HAP-1 (cell line): ENCODE measurements at regions not wholly inside any gene's neighbourhood (a gene's known extent, or its start where the extent isn't known, plus 50 kb on each side); places are given as distances from the start of the nearest gene placed in this dataset.

Experiments used
- DNase-seq, 2 experiments: peaks; one replicate each; pipeline ENCODE4 v3.0.0-alpha.2; 2016 to 2020; ENCODE audit warnings: low spot score in 2 of 2
- H3K27me3 ChIP-seq: fragments of 250-450 bp; sonication (Bioruptor Pico); 2 replicates; pipeline ENCODE4 v1.5.1; 2020; ENCODE audit warnings: low read depth, mild to moderate bottlenecking, moderate library complexity
- H3K36me3 ChIP-seq: fragments of 250-450 bp; sonication (Bioruptor Pico); replicated peaks from 2 replicates; pipeline ENCODE4 v1.5.1; 2020; ENCODE audit warnings: mild to moderate bottlenecking
- H3K4me1 ChIP-seq: fragments of 250-450 bp; sonication (Bioruptor Pico); 2 replicates; pipeline ENCODE4 v1.5.1; 2020; ENCODE audit warnings: mild to moderate bottlenecking
- H3K4me3 ChIP-seq: fragments of 250-450 bp; sonication (Bioruptor Pico); 2 replicates; pipeline ENCODE4 v1.5.1; 2020; ENCODE audit warnings: mild to moderate bottlenecking, moderate library complexity
- H3K9me3 ChIP-seq: fragments of 250-450 bp; sonication (Bioruptor Pico); 2 replicates; pipeline ENCODE4 v1.5.1; 2020; ENCODE audit warnings: mild to moderate bottlenecking, moderate library complexity
- in situ Hi-C: fragments of 300-500 bp; cut with MboI; formaldehyde crosslinking; loops from 3 replicates; pipeline ENCODE4 v1.14.3; 2020; ENCODE audit warnings: low sequenced_read_pairs, inconsistent platforms, mixed read lengths

GRCh38 chr11:29389793-29390192 is 627.0 kb downstream of the KCNA4 start:
- no peak for DNase-seq
- Histone ChIP-seq H3K4me3 (no peak overlapping the region), H3K4me1 (no peaks in the 10 kb centered on the region), H3K36me3 (no peaks in the 10 kb centered on the region), H3K9me3 (peaks cover 3% of the 10 kb centered on the region; the same call in 1 of the 2 replicates), H3K27me3 (no peaks in the 10 kb centered on the region)
- in situ Hi-C loops, result no loop called here

GRCh38 chr11:29373725-29374124 is 643.1 kb downstream of the KCNA4 start:
- in situ Hi-C loops, result no loop called here
- no peaks in the 10 kb centered on the region for H3K36me3 ChIP-seq

DNA sequence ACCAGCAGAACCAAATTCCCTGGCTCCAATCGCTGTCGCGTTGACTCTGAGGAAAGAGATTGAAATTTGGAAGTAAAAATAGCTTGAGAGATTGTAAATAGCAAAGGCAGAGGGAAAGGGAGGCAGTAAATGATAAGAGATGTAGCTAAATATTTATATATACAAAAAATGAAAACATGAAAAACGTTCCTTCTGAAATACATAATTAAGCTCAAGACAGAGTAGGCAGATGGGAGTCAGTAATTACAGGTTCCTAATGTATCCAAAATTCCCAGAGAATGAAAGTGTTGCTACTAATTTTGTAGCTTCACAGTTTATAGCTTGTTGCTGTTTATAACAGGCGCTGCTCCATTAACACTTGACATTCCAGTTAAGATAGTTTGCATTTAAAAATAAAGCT is 648.7 kb downstream of the KCNA4 start:
- no peaks in the 10 kb centered on the region for H3K9me3 ChIP-seq
- in situ Hi-C loops, result no loop called here
- H3K27me3 ChIP-seq, result no peaks in the 10 kb centered on the region
- no peak for DNase-seq
- no peaks in the 10 kb centered on the region for H3K36me3 ChIP-seq
- H3K4me1 ChIP-seq, result no peaks in the 10 kb centered on the region
- H3K4me3 ChIP-seq, result no peak overlapping the region

More at GRCh38 chr11:29373725-29374124, 643.1 kb downstream of the KCNA4 start:
- Histone ChIP-seq H3K4me1 (no peaks in the 10 kb centered on the region), H3K4me3 (no peak overlapping the region), H3K27me3 (no peaks in the 10 kb centered on the region), H3K9me3 (no peaks in the 10 kb centered on the region)
- DNase-seq, result no peak

- DNase-seq, result no peak
- H3K9me3 ChIP-seq, result no peaks in the 10 kb centered on the region
- no peak overlapping the region for H3K4me3 ChIP-seq
- in situ Hi-C loops, result no loop called here
- no peaks in the 10 kb centered on the region for H3K4me1 ChIP-seq
- H3K27me3 ChIP-seq, result no peaks in the 10 kb centered on the region
- no peaks in the 10 kb centered on the region for H3K36me3 ChIP-seq
These were observed 652.8 kb downstream of the KCNA4 start for GRCh38 chr11:29364006-29364405.

- no peak for DNase-seq
- Histone ChIP-seq H3K4me3 (no peak overlapping the region), H3K4me1 (no peaks in the 10 kb centered on the region), H3K9me3 (no peaks in the 10 kb centered on the region), H3K27me3 (no peaks in the 10 kb centered on the region), H3K36me3 (no peaks in the 10 kb centered on the region)
- in situ Hi-C loops, result no loop called here
These were observed 655.5 kb downstream of the KCNA4 start for GRCh38 chr11:29361369-29361768.

GRCh38 chr11:29353833-29354232 is 663.0 kb downstream of the KCNA4 start:
- Histone ChIP-seq H3K4me1 (no peaks in the 10 kb centered on the region), H3K27me3 (no peaks in the 10 kb centered on the region), H3K9me3 (no peaks in the 10 kb centered on the region), H3K36me3 (no peaks in the 10 kb centered on the region), H3K4me3 (no peak overlapping the region)
- in situ Hi-C loops, result no loop called here
- DNase-seq, result no peak

DNA sequence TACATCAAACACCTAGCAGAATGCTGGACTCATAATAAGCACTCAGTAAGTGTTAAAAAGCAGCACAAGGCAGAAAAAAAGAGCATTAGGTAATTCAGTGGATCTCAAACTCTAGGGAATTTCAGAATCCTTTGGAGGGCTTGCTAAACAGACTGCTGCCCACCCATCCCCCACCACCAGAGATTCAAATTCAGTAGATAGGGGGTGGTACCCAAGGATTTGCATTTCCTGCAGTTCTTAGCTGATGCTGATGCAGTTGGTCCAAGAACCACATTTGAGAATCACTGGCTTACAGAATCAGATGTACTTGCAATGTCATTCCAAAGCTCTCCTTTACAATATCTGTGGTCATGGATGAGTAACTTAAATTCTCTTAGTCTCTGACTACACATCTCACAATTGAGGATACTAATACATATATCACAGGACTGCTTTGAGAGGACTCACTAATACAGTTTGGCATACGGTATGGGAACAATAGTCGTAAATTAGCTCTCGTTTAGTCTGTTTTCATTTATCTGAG is 664.5 kb downstream of the KCNA4 start:
- in situ Hi-C loops, result no loop called here
- H3K4me3 ChIP-seq, result no peak overlapping the region
- no peak for DNase-seq
- H3K27me3 ChIP-seq, result no peaks in the 10 kb centered on the region
- no peaks in the 10 kb centered on the region for H3K9me3 ChIP-seq
- no peaks in the 10 kb centered on the region for H3K4me1 ChIP-seq
- H3K36me3 ChIP-seq, result no peaks in the 10 kb centered on the region

DNA sequence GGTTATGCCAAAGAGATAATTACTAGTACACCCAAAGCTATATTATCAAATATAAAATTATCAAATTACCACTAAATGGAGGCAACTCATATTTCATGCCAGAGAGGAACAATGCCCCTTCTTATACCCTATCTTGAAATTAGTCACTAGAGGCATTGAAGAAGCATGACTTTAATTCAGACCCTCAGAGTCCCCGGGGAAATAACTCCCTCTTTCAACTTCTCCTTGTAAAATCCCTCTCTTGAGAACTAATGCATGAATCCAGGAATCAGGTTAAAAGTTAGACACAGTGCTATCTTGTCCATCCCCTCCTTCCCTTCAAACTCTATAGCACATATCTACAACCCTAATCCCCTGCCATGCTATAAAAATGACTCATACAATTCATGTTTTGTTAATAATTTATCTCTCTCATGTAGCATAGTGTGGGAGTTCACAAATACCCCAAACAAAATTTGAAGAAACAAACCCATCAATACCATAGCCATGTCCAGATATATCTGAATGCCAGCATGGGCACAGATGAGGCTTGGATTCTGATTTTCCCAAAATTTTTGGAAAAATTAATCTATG is 665.4 kb downstream of the KCNA4 start:
- H3K4me1 ChIP-seq, result no peaks in the 10 kb centered on the region
- no peak overlapping the region for H3K4me3 ChIP-seq
- no peaks in the 10 kb centered on the region for H3K36me3 ChIP-seq
- in situ Hi-C loops, result no loop called here
- no peak for DNase-seq
- H3K9me3 ChIP-seq, result no peaks in the 10 kb centered on the region
- H3K27me3 ChIP-seq, result no peaks in the 10 kb centered on the region

DNA sequence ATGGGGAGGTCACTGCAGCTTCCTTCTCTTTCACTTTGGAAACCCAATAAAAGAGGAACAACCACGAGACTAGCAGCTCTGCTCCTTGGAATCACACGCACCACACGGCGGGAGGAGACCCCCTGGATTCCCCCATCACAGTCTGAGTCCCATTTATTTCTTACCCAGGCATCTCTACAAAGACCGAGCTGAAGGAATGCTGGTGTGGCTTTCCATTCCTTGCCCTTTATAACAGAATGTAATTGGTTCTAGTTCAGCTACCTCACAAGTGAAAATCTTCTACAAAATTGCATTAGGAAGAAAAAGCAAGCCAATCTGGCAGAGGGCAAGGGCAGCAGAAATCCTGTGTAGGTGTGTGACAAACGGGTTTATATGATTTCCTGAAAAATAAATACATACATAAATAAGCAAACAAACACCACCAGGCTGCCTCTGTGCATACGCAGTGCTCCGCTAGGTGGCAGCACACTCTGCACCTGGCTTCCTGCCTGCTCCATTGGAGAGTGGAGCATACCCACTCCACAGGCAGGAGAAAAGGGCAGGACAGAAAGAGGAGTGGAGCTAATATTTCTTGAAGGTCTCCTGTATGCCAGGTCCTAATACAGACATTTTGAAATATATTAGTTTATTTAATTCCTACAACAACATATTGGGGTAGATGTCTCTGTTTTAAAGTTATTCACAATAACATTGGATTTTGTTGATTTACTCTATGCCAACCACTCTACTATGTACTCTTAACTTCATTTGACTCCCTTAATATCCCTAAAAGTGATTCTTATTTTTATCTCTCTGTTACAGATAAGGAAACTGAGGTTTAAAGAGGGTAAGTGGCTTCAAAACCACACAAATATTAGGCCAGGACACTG is 673.1 kb downstream of the KCNA4 start:
- DNase-seq, result peak; percentile 46 to 73
- Histone ChIP-seq H3K9me3 (no peaks in the 10 kb centered on the region), H3K4me3 (no peak overlapping the region), H3K36me3 (no peaks in the 10 kb centered on the region), H3K4me1 (no peaks in the 10 kb centered on the region), H3K27me3 (no peaks in the 10 kb centered on the region)
- in situ Hi-C loops, result loop anchor here (25.0 kb wide), 1 partner anchor 1656 kb away; no protein-coding TSS in a partner anchor

GRCh38 chr11:29336727-29337575 is 679.9 kb downstream of the KCNA4 start:
- Histone ChIP-seq H3K27me3 (no peaks in the 10 kb centered on the region), H3K4me1 (no peaks in the 10 kb centered on the region), H3K4me3 (no peak overlapping the region), H3K9me3 (no peaks in the 10 kb centered on the region), H3K36me3 (no peaks in the 10 kb centered on the region)
- in situ Hi-C loops, result loop anchor here (25.0 kb wide), 1 partner anchor 1650 kb away; no protein-coding TSS in a partner anchor
- no peak for DNase-seq

GRCh38 chr11:29334776-29335130 is 682.1 kb downstream of the KCNA4 start:
- Histone ChIP-seq H3K9me3 (no peaks in the 10 kb centered on the region), H3K4me1 (no peaks in the 10 kb centered on the region), H3K36me3 (no peaks in the 10 kb centered on the region), H3K27me3 (no peaks in the 10 kb centered on the region), H3K4me3 (no peak overlapping the region)
- in situ Hi-C loops, result loop anchor here (25.0 kb wide), 1 partner anchor 1647 kb away; no protein-coding TSS in a partner anchor
- no peak for DNase-seq

- in situ Hi-C loops, result loop anchor here (25.0 kb wide), 1 partner anchor 1647 kb away; no protein-coding TSS in a partner anchor
- Histone ChIP-seq H3K4me1 (no peaks in the 10 kb centered on the region), H3K4me3 (no peak overlapping the region), H3K36me3 (no peaks in the 10 kb centered on the region), H3K27me3 (no peaks in the 10 kb centered on the region), H3K9me3 (no peaks in the 10 kb centered on the region)
- DNase-seq, result peak in 1 of 2 experiments; percentile 59
These were observed 682.6 kb downstream of the KCNA4 start for GRCh38 chr11:29333993-29334775.

- no peaks in the 10 kb centered on the region for H3K4me1 ChIP-seq
- H3K27me3 ChIP-seq, result no peaks in the 10 kb centered on the region
- no peak overlapping the region for H3K4me3 ChIP-seq
- H3K36me3 ChIP-seq, result no peaks in the 10 kb centered on the region
- H3K9me3 ChIP-seq, result no peaks in the 10 kb centered on the region
- no peak for DNase-seq
- in situ Hi-C loops, result loop anchor here (25.0 kb wide), 1 partner anchor 1644 kb away; no protein-coding TSS in a partner anchor
These were observed 685.3 kb downstream of the KCNA4 start for GRCh38 chr11:29331451-29332010.
